ENCODE measurements at regions not wholly inside any gene's neighbourhood (a gene's known extent, or its start where the extent isn't known, plus 50 kb on each side); places are given as distances from the start of the nearest gene placed in this dataset.

DNA sequence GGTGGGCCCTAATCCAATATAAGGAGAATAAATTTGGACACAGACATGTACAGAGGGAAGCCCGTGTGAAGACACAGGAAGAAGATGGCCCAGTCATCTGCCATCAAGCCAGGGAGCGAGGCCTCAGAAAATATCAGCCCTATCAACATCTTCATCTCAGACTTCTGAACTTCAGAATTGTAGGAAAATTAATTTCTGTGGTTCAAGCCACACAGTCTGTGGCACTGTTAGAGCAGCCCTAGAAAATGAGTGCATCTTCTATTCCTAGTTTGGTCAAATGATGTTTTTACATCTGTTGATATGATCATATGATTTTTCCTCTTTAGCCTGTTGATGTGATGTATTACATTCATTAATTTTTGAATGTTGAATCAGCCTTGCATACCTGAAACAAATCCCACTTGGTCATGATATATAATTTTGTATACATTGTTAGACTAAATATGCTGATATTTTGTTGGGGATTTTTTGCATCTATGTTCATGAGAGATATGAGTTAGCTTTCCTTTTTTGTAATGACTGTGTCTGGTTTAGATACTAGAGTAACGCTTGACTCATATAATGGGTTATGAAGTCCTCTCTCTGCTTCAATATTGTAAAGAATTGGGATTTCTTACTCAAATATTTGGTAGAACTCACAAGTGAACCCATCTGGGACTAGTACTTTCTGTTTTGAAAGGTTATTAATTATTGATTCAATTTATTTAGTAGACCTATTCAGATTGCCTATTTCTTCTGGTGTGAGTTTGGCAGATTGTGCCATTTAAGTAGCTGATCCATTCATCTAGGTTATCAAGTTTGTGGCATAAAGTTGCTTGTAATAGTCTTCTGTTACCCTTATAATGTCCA, 451.4 kb downstream of the EIPR1 start:
- DNase-seq (ENCODE audit: low spot score), result no peak

- DNase-seq (ENCODE audit: low spot score), result no peak
Measured at GRCh38 chr2:2922156-2922555, 455.5 kb downstream of the EIPR1 start.

DNA sequence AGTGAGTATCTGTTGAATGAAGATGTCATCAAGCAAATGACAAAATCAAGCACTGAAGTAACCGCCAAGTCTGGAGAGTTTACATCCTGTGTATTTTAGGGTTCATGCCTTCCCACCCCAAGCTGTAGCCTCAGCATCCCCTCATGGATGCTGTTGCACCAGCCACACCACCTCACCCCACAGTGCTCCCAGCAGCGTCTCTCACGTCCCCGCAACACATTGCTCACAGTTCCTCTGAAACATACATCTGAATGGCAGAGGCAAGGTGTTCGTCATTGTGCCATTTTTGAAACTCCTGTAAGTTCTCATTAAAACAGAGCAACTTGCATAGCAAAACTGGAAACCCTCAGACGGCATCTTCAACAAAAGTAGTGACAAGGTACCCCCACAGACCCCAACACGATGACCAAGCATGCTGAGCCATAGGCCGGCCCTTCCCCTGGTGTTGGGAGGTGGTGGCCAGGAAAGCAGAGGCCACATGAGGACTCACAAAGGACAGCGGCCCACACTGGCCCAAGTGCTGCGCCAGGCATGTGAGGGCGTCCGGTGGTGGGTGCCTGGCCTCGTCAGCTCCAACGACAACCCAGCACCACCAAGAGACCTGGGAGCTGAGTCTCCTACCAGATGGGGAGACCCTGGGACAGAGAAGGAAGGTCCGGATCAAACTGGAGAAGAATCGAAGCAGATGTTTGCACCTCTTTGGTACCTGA, 456.5 kb downstream of the EIPR1 start:
- no peak for DNase-seq (ENCODE audit: low spot score)

- DNase-seq (ENCODE audit: low spot score), result no peak
Measured at GRCh38 chr2:2919574-2920365, 457.8 kb downstream of the EIPR1 start.

DNA sequence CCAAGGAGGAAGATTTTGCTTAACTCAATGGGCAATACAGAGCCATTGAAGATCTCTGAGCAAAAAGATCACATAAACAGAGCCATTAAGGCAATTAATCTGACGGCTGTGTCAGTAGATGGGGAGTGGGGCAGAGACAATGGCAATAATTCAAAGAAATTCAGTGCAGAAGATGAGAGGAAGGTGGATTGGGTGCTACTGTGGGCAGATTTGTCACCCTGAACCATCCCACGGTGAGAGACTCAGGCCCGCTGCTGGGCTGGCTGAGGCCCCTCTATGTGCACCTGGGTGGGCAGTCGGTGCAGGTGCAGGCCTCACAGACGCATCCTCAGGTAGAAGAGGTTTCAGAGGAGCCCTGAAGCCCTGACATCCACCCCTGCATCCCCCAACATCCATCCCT, 458.6 kb downstream of the EIPR1 start:
- DNase-seq (ENCODE audit: low spot score), result no peak

DNA sequence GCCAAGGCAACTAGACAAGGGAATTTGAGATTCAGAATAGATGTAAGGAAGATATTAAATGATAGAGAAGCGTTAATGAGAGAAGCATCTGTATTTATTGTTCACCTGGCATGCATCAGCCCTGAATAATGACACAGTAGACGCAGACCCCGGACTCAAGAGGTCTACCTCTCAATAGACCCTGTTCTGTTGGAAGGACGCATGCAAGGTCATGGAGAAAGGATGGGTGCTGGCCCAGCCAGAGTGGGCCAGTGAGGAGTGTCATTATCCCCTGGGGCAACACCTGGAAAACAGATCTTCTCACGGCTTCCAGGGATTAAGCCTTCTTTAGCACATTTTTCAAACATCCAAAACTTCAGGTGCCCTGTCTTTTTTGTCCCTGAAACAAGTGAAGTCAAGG, 461.0 kb downstream of the EIPR1 start:
- DNase-seq (ENCODE audit: low spot score), result no peak

GRCh38 chr2:2914252-2914651, 463.4 kb downstream of the EIPR1 start:
- no peak for DNase-seq (ENCODE audit: low spot score)

DNA sequence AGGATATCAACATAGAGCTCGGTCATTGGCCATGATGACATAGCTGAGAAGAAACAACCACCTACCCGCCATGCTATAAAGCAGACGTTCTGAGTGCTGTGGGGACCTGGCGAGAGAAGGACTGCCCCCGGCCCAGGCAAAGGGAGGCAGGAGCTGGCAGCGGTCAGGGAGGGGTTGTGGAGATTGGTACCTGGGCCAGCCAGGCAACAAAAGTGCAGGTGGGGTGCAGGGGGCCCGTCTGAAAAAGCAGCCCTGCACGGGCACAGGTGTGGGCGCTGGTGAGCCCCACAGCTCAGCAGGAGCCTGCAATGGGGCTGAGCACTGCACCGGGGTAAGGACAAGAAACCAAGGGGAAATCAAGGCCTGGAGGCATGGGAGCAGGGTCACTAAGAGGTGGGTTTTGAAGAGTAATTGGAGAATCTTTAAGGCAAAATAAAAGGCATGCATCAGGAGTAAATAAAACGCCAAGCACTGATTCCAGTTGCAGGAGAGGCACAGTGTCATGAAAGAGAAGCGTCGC, 464.0 kb downstream of the EIPR1 start:
- DNase-seq (ENCODE audit: low spot score), result no peak

DNA sequence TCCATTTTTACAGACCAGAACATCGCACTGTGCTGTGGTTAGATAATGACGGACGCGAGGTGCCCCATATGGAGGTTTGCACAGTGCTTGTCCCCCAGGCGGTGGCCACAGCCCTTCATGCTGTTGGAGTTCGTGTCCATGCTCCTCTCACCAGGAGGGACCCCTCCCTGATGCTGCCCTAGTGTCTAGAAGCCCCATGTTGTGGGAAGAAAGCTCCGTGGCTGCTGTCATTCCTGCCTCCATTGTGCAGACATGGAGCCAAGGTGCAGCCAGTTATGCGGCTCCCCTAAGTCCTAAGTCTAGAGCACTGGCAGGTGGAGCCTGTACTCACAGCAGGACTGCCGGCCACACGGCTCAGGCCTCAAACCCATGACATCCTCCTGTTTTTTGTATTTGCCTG, 464.9 kb downstream of the EIPR1 start:
- no peak for DNase-seq (ENCODE audit: low spot score)

DNA sequence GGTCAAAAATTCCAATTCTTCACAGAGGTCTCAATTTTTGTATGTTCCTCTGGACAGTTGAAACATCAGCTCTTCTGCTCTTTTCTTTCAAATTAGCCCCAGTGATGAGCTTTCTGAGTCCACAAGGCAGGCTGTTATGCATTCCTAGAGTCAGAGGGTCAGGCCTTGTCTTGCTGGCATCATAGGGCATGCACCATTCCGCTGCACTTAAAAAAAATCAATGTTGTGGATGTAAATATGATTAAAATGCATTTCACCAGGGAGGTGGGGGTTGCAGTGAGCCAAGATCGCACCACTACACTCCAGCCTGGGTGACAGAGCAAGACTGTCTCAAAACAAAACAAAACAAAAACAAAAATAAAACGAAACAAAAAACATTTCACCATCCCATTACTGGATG, 465.3 kb downstream of the EIPR1 start:
- no peak for DNase-seq (ENCODE audit: low spot score)

GRCh38 chr2:2910259-2910658, 467.4 kb downstream of the EIPR1 start:
- DNase-seq (ENCODE audit: low spot score), result no peak

DNA sequence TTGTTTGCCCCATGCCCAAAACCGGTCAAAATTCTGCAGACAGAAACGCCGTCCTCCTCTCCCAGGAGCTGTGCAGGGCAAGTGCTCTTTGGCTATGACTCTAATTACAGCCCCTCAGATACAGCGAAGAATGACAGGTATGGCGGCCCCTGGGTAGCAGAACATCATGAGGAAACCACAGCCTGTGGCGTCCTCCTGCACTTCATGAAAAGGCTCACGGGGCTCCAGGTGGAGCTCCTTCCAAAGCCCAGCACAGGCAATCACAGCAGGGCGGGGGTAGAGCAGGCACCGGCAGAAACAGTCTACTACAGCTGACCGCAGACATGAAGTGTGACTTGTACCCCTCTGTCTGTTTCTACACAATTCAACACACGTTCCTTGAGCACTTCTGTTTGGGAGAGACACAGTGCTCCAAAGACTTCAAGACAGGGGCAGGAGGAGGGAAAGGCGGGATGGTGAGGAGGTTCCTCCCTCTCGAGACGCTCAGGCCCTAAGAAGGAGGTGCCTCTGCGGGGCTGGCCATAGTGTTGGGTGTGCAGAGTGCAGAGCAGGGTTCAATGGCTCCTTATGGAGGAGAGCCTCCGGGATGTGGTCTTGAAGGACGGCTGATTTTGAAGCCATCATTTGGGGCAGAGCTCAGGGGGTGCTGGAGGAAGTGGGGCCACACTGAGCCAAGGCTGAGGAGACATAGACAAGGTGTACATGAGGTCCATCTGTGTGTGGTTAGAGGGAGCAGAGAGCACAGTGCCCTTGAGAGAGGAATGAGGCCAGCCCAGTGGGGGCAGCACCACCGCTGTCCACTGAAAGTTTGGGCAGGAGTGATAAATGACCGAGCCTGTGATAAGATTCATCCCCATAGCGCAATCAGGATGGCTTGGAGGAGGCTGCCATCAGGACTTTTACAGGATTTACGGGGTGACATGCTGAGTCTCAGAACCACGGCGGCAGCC, 468.3 kb downstream of the EIPR1 start:
- no peak for DNase-seq (ENCODE audit: low spot score)

GRCh38 chr2:2906091-2906490, 471.5 kb downstream of the EIPR1 start:
- DNase-seq (ENCODE audit: low spot score), result no peak

DNA sequence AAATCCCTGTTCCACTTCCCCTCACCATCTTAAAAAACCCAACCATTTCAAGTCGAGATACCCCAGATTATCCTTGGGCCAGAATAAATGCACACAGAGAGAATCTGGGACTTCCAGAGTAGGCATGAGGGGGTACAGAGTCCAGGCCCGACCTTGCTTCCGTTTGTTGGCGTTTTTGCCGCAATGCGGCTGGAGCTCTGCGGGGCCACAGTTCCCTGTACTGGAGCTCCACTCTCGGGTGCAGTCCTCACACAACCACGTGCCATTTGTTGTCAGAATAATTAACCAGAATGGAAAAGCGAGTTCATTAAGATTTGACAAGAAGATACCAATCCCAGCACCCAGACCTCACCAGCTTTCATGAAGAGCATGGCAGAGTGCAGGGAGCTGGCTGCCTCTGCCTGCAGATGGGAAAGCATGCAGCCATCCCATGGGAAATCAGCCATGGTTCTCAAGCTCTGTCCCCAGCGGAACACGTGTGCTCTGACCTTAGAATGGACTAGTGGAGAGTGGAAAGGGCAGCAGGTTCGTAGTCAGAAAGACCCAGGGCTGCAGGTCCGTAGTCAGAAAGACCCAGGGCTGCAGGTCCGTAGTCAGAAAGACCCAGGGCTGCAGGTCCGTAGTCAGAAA, 472.8 kb downstream of the EIPR1 start:
- DNase-seq (ENCODE audit: low spot score), result no peak

- no peak for DNase-seq (ENCODE audit: low spot score)
Measured at GRCh38 chr2:2902547-2903281, 474.9 kb downstream of the EIPR1 start.

DNA sequence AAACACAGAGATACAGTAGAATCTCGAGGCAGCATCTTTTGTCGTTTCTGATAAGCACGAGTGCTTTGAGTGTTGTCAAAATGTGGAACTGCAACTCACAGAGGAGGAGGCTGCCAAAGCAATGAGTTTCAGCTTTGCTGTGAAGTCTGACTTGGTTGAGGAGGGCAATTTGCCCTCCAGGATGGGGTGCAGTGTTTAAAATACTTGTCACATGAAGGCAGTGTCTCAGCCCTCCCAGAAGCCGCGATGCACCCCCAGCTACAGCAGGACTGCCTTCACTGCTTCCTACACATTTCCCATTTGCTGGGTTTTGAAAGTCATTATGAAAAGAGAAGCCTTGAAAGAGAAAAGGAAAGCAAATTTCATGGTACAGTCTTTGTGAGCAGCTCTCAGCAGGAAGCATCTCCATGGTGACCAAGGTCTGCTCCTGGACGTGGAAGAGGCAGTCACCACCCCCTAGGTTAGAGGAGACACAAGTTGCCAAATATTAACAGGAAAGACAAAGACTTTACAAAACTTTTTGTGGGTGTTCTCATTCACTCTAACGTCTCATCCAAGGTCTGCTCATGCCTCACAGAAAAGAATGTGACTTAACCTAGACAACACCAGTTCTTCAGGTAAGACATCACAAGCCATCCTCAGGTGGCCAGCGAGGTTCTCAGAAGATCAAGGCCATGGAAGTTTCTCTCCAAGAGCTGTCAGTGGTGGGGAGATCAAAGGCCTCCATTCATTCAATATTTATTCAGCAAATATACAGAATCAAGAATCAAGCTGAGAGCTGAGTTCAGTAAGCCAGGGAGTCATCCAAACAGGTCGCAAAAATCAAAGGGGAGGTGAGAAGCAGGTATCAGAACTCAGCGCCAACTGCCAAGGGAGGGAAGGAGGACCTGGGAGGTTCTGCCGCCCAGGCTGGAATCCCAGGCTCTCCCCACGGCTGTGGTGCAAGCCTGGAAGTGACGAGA, 476.0 kb downstream of the EIPR1 start:
- DNase-seq (ENCODE audit: low spot score), result no peak

- DNase-seq (ENCODE audit: low spot score), result no peak
Measured at GRCh38 chr2:2899826-2900225, 477.8 kb downstream of the EIPR1 start.

- no peak for DNase-seq (ENCODE audit: low spot score)
Measured at GRCh38 chr2:2898744-2899143, 478.9 kb downstream of the EIPR1 start.

GRCh38 chr2:2896643-2897042, 481.0 kb downstream of the EIPR1 start:
- DNase-seq (ENCODE audit: low spot score), result no peak
